GM12873 (cell line): ENCODE measurements at regions not wholly inside any gene's neighbourhood (a gene's known extent, or its start where the extent isn't known, plus 50 kb on each side); places are given as distances from the start of the nearest gene placed in this dataset.

Experiments
- CTCF ChIP-seq: IDR thresholded peaks from 2 replicates; pipeline ENCODE4 v1.5.1; 2012; ENCODE audit warnings: low read depth, mild to moderate bottlenecking, moderate library complexity, low read length, control low read depth; ENCODE audit not compliant: insufficient read depth; ENCODE audit errors: missing control alignments

- TF ChIP-seq CTCF = no peak
Observed at GRCh38 chr4:110945600-110945999, 322.7 kb upstream of the PITX2 start.

GRCh38 chr4:110949542-110949941 is 326.7 kb upstream of the PITX2 start:
- no peak for TF ChIP-seq CTCF

- TF ChIP-seq CTCF = no peak
Observed at GRCh38 chr4:110950731-110951130, 327.9 kb upstream of the PITX2 start.

GRCh38 chr4:110953191-110953590 is 330.3 kb upstream of the PITX2 start:
- TF ChIP-seq CTCF = no peak

- no peak for TF ChIP-seq CTCF
Observed at GRCh38 chr4:110953898-110954297, 331.0 kb upstream of the PITX2 start.

GRCh38 chr4:110955748-110956147 is 332.9 kb upstream of the PITX2 start:
- no peak for TF ChIP-seq CTCF

- peak; percentile 13 for TF ChIP-seq CTCF
Observed at GRCh38 chr4:110959041-110959643, 336.3 kb upstream of the PITX2 start.
